ENCODE measurements at regions not wholly inside any gene's neighbourhood (a gene's known extent, or its start where the extent isn't known, plus 50 kb on each side); places are given as distances from the start of the nearest gene placed in this dataset.

- no peak for TF ChIP-seq CTCF (IDR thresholded peaks at IDR 0.05; ENCODE audit: insufficient read depth, low read length, poor library complexity, severe bottlenecking)
- Histone ChIP-seq H3K4me3 (ENCODE audit: low read depth, low read length) (no peak overlapping the region), H3K27me3 (ENCODE audit: control insufficient read depth, insufficient read depth, low read length) (no peaks in the 10 kb centered on the region), H3K36me3 (ENCODE audit: control insufficient read depth, insufficient read depth, low read length) (no peaks in the 10 kb centered on the region)
- no peak for DNase-seq (ENCODE audit: low read depth)
Observed at GRCh38 chr7:12741951-12742575, 54.6 kb downstream of the ARL4A start.

- Histone ChIP-seq H3K27me3 (ENCODE audit: control insufficient read depth, insufficient read depth, low read length) (no peaks in the 10 kb centered on the region), H3K36me3 (ENCODE audit: control insufficient read depth, insufficient read depth, low read length) (no peaks in the 10 kb centered on the region), H3K4me3 (ENCODE audit: low read depth, low read length) (no peak overlapping the region)
- DNase-seq (ENCODE audit: low read depth), result no peak
- TF ChIP-seq CTCF (IDR thresholded peaks at IDR 0.05; ENCODE audit: insufficient read depth, low read length, poor library complexity, severe bottlenecking), result no peak
Observed at GRCh38 chr7:12746211-12746610, 58.8 kb downstream of the ARL4A start.

GRCh38 chr7:12747687-12748306, 60.4 kb downstream of the ARL4A start:
- no peaks in the 10 kb centered on the region for H3K27me3 ChIP-seq (ENCODE audit: control insufficient read depth, insufficient read depth, low read length)
- no peak overlapping the region for H3K4me3 ChIP-seq (ENCODE audit: low read depth, low read length)
- DNase-seq (ENCODE audit: low read depth), result no peak
- H3K36me3 ChIP-seq (ENCODE audit: control insufficient read depth, insufficient read depth, low read length), result no peaks in the 10 kb centered on the region
- no peak for TF ChIP-seq CTCF (IDR thresholded peaks at IDR 0.05; ENCODE audit: insufficient read depth, low read length, poor library complexity, severe bottlenecking)

GRCh38 chr7:12749069-12749468, 61.6 kb downstream of the ARL4A start:
- no peak for DNase-seq (ENCODE audit: low read depth)

GRCh38 chr7:12749746-12750145, 62.3 kb downstream of the ARL4A start:
- no peak for TF ChIP-seq CTCF (IDR thresholded peaks at IDR 0.05; ENCODE audit: insufficient read depth, low read length, poor library complexity, severe bottlenecking)

More at GRCh38 chr7:12749069-12749468, 61.6 kb downstream of the ARL4A start:
- no peak for TF ChIP-seq CTCF (IDR thresholded peaks at IDR 0.05; ENCODE audit: insufficient read depth, low read length, poor library complexity, severe bottlenecking)
- Histone ChIP-seq H3K4me3 (ENCODE audit: low read depth, low read length) (no peak overlapping the region), H3K27me3 (ENCODE audit: control insufficient read depth, insufficient read depth, low read length) (no peaks in the 10 kb centered on the region), H3K36me3 (ENCODE audit: control insufficient read depth, insufficient read depth, low read length) (no peaks in the 10 kb centered on the region)

GRCh38 chr7:12751764-12752163, 64.3 kb downstream of the ARL4A start:
- TF ChIP-seq CTCF (IDR thresholded peaks at IDR 0.05; ENCODE audit: insufficient read depth, low read length, poor library complexity, severe bottlenecking), result no peak
- DNase-seq (ENCODE audit: low read depth), result no peak
- no peak overlapping the region for H3K4me3 ChIP-seq (ENCODE audit: low read depth, low read length)

More at GRCh38 chr7:12749746-12750145, 62.3 kb downstream of the ARL4A start:
- no peaks in the 10 kb centered on the region for H3K27me3 ChIP-seq (ENCODE audit: control insufficient read depth, insufficient read depth, low read length)
- H3K36me3 ChIP-seq (ENCODE audit: control insufficient read depth, insufficient read depth, low read length), result no peaks in the 10 kb centered on the region
- no peak overlapping the region for H3K4me3 ChIP-seq (ENCODE audit: low read depth, low read length)
- DNase-seq (ENCODE audit: low read depth), result no peak

More at GRCh38 chr7:12751764-12752163, 64.3 kb downstream of the ARL4A start:
- no peaks in the 10 kb centered on the region for H3K27me3 ChIP-seq (ENCODE audit: control insufficient read depth, insufficient read depth, low read length)
- H3K36me3 ChIP-seq (ENCODE audit: control insufficient read depth, insufficient read depth, low read length), result no peaks in the 10 kb centered on the region
